GM04503 (cell line): ENCODE measurements at regions not wholly inside any gene's neighbourhood (a gene's known extent, or its start where the extent isn't known, plus 50 kb on each side); places are given as distances from the start of the nearest gene placed in this dataset.
"Not testable (repeated sequence)": the region's sequence is repeated elsewhere in the genome, so short reads cannot be mapped to it uniquely, and the experiment has no call there.

Experiments
- DNase-seq: peaks from one replicate; pipeline ENCODE4 v3.0.0-alpha.2; 2012; ENCODE audit warnings: low read depth

DNA sequence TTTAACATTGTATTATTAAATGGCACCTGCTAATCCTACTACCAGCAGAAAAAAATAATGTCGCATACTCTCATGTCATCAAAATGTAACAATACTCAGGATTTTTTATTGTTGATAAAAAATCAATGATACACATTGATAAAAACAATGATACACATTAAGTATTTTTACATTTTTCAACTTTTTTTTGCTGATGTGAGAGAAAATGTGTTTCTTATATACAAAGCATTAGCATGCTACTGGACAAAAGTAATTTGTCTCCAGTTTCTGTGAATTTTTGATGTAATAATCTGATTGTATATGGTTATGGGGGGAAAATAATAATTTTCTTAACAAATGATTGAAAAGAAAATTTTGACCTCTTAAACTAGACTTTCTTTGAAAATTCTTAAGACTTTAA lies 1256.6 kb upstream of the CNTN5 start:
- no peak for DNase-seq

- DNase-seq = no peak
Measured at GRCh38 chr11:97764605-97765004, 1256.1 kb upstream of the CNTN5 start.

DNA sequence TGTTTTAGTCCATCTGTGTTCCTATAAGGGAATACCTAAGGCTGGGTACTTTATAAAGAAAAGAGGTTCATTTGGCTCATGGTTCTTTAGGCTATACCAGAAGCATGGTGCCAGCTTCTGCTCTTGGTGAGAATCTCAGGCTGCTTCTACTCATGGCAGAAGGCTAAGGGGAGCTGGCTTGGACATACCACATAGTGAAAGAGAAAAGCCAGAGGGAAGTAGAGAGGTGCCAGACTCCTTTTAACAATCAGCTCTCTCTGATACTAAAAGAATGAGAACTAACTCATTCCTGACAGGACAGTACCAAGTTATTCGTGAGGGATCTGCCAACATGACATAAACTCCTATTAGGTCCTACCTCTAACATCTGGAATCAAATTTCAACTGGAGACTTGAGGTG lies 1250.2 kb upstream of the CNTN5 start:
- DNase-seq = no peak

DNA sequence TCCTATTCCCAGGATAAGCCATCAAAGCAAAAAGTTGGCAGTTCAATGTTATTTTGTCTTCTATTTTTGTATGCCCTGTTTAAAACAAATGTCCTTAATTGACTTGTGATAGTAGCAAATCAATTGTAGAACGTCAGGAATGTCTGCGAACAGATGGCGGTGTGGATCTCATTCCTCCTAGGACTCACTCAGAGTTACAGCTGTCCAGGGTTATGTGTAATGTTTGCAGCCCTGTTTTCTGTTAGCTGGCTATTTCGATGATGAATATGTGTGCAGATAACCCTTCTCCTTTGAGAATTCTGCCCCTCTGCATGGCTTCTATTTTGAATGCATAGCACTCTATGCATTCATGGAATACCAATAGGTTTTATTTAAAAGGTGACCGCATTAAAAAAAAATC lies 1248.0 kb upstream of the CNTN5 start:
- no peak for DNase-seq

- not testable (repeated sequence) for DNase-seq
Measured at GRCh38 chr11:97784388-97784787, 1236.4 kb upstream of the CNTN5 start.

DNA sequence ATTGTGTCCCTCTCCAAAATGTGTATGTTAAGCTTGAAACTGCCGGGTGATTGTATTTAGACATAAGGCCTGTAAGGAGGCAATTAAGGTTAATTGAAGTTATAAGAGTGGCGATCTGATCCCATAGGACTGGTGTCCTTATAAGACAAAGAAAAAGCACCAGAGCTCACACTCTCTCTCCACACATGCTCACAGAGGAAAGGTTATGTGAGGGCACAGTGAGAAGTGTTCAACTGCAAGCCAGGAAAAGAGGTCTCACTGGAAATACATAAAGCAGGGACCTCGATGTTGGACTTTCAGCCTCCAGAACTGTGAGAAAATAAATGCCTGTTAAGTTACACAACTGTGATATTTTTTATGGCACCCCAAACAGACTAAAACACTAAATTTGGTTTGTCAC lies 1233.8 kb upstream of the CNTN5 start:
- DNase-seq = no peak

DNA sequence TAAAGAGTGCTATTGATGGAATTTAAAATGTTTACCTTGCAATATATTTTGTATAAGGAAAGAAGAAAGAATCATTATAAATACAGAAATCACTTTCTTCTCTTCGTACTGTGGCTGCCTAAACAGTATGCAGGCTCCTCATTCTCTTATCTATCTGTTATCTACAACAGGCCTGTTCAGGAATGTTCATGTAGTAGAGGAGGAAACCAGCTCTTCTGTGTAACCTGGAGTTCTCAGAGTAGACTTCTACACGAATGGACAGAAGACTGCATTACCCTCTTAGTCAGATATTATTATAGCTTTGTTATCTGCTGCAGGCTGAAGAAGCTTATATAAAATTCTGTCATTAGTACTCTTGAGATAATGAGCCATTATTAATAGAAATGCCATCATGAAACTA lies 1225.9 kb upstream of the CNTN5 start:
- DNase-seq = no peak

- DNase-seq = no peak
Measured at GRCh38 chr11:97800891-97801290, 1219.9 kb upstream of the CNTN5 start.

- DNase-seq = no peak
Measured at GRCh38 chr11:97814325-97814959, 1206.3 kb upstream of the CNTN5 start.

- DNase-seq = no peak
Measured at GRCh38 chr11:97815667-97816066, 1205.1 kb upstream of the CNTN5 start.

GRCh38 chr11:97832451-97832850 lies 1188.3 kb upstream of the CNTN5 start:
- no peak for DNase-seq

DNA sequence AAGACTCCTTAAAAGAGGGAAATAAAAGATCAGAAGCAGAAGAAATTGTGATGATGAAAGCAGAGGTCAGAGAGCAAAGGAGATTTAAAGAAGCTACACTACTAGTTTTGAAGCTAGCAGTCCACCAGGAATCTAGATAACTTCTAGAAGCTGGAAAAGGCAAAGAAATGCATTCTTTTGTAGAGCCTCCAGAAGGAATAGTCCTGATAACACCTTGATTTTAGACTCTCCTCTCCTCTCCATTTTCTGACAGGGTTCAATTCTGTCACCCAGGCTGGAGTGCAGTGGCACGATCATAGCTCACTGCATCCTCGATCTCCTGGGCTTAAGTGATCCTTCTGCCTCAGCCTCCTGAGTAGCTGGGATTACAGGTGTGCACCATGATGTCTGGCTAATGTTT lies 1187.3 kb upstream of the CNTN5 start:
- no peak for DNase-seq

DNA sequence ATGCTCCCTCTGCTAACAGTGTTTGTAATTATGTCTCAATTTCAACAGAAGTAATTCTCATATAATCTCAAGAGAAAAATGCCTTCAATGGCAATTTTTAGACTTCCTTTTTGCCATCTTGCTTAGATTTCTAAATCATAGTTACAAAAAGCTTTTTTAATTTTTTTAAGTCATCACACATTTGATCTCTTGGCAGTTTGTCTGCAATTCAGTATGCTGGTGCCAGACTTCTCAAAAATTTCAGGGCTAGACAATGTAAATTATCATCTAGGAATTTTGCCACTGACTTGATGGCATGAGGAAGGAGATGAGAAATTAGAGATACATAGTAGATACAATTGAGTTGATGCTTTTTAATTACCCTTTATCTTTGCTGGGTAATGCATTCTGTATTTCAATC lies 1176.7 kb upstream of the CNTN5 start:
- no peak for DNase-seq

GRCh38 chr11:97847730-97848129 lies 1173.0 kb upstream of the CNTN5 start:
- DNase-seq = no peak

DNA sequence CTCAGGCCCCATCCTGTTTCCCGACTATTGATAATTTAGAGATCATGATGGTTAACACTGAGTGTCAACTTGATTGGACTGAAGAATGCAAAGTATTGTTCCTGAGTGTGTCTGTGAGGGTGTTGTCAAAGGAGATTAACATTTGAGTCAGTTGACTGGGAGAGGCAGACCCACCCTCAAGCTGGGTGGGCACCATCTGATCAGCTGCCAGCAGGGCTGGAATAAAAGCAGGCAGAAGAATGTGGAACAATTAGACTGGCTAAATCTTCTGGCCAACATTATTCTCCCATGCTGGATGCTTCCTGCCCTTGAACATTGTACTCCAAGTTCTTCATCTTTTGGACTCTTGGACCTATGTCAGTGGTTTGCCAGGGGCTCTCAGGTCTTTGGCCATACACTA lies 1170.0 kb upstream of the CNTN5 start:
- no peak for DNase-seq

GRCh38 chr11:97854357-97854756 lies 1166.4 kb upstream of the CNTN5 start:
- DNase-seq = no peak

GRCh38 chr11:97854877-97855276 lies 1165.9 kb upstream of the CNTN5 start:
- DNase-seq = no peak

GRCh38 chr11:97856666-97857065 lies 1164.1 kb upstream of the CNTN5 start:
- DNase-seq = no peak

DNA sequence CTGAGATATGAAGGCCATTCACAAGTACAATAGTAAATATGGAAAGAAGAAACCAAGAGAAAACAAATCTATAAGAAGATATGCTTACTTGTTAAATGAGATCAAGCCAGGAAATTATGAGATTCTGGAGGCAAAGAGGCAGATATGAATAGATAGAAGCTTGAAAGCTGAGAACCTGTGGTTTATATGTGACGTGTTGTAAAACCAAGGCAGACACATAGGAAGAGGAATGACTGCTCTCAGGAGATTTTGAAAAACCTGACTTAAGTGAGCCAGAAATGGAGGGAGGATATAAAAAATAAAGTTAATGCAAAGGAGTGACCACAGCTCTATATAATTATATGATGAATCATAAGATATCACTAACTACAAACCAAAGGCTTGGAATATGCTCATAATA lies 1160.5 kb upstream of the CNTN5 start:
- DNase-seq = no peak

DNA sequence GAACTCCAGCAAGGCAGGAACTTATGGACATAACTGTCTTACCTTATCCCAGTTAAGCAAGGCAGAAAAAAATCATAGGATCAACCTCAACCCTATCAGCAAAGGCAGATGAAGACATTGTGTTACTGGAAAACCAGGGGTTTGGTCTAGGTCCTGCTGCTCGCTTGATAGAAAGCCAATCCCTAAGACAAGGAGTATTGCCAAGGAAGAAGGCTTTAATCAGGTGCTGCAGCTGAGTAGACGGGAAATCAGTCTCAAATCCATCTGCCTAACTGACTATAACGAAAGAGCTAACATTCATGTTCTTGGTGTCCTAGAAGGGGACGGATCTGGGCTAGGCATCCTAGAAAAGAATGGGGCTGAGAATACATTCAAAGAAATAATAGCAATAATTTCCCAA lies 1158.7 kb upstream of the CNTN5 start:
- no peak for DNase-seq

DNA sequence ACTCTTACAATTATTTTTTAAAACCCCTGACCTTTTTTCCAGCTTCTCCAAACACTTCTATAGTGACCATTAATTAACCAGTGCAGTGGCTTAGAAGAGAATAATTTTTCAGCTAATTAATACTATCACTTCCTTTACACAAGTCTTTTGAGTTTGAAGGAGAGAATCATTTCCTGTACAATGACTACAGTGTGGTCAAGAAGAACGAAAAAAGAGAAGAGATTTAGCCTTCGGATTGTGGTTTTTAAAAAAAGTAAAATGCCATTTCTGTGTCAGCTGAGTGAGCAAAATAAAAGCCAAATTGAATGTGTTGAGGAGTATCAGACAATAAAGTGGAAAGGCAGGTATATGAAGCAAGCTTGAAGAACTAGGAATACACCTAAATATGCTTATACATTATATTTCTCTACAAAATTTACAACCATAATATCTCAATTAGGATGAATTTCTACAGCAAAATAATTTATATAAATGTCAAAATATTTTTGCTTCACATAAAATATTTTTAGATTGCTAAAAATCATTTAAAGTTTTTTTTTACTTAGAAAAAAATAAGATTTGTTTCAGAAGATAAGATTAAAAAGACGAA lies 1155.2 kb upstream of the CNTN5 start:
- no peak for DNase-seq

- no peak for DNase-seq
Measured at GRCh38 chr11:97871816-97872215, 1148.9 kb upstream of the CNTN5 start.

- DNase-seq = no peak
Measured at GRCh38 chr11:97880209-97880608, 1140.5 kb upstream of the CNTN5 start.

DNA sequence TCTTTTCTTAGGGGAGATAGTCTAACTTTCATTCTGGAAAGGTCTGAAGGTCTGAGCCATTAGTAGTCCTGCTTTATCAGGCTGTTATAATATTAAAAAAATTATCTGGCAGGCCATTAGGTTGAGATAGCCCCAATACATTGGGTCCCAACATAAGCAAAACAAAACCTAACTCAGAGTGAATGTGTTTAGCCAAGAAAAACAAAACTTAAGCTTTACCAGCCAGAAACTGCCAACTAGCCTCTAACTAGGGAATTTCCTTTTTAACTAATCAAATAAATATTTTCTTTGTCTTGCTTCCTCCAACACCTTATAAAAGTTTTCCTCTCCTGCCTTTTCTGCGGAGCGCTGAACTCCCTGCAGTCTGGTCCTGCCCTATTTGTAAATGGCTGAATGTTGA lies 1137.7 kb upstream of the CNTN5 start:
- no peak for DNase-seq
